ENCODE measurements at regions not wholly inside any gene's neighbourhood (a gene's known extent, or its start where the extent isn't known, plus 50 kb on each side); places are given as distances from the start of the nearest gene placed in this dataset.
"Not testable (repeated sequence)": the region's sequence is repeated elsewhere in the genome, so short reads cannot be mapped to it uniquely, and the experiment has no call there.

DNA sequence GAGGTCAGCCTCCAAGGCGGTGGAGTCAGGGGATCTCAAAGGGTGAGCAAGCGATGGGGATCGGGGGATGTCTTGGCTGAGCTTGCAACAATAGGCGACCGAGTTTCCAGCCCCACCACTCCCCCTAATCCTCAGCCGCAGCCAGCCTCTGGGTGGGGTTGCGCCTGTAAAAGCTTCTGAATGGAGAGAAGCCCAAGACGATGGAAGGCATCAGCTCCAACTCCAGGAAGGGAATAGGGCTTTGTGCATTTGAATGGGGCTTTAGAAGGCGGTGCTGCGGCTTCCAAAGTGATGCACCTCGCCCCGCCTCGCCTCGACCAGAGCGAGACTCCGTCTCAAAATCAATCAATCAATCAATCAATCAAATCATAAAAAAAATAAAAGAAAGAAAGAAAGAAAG lies 1946.4 kb upstream of the DEFB115 start:
- H3K9me3 Mint-ChIP-seq: peaks cover 16% of the 10 kb centered on the region
- H3K27me3 Mint-ChIP-seq, H3K27ac Mint-ChIP-seq, H3K4me3 Mint-ChIP-seq, H3K36me3 Mint-ChIP-seq: not testable (repeated sequence)
- H3K4me1 Mint-ChIP-seq: peaks cover 12% of the 10 kb centered on the region

DNA sequence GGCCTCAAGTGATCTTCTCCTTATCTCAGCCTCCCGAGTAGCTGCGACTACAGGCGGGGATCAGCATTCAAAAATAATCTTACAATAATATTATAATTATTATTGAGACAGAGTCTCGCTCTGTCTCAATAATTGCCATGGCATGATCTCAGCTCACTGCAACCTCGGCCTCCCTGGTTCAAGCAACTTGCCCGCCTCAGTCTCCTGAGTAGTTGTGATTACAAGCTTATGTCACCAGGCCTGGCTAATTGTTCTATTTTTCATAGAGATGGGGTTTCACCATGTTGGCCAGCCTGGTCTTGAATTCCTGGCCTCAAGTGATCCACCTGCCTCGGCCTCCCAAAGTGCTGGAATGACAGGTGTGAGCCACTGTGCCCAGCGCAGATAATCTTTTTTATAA lies 1944.8 kb upstream of the DEFB115 start:
- peaks cover 11% of the 10 kb centered on the region for H3K9me3 Mint-ChIP-seq
- H3K27me3 Mint-ChIP-seq, H3K36me3 Mint-ChIP-seq, H3K27ac Mint-ChIP-seq, H3K4me3 Mint-ChIP-seq, H3K4me1 Mint-ChIP-seq: not testable (repeated sequence)

DNA sequence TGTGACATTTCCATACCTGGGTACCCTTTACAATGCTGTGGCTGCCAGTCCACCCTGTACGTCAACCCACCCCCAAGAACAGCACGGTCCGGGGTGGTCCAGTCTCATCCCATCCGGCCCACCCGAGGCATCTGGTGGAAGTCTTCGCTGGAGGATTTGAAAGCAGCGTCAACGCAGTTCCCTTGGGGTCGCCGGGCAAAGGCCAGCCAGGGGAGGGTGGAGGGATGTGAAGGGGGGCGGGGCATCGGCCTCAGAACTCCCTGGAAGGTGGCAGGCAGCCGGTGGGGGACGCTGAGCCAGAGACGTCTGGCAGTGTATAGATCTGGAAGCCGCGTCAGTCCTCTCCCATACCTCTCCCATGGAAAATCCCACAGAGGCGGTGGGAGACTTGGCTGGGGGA lies 1944.0 kb upstream of the DEFB115 start:
- H3K36me3 Mint-ChIP-seq: peaks cover 1% of the 10 kb centered on the region
- H3K27me3 Mint-ChIP-seq: no peaks in the 10 kb centered on the region
- H3K4me3 Mint-ChIP-seq: no peak overlapping the region
- H3K27ac Mint-ChIP-seq: no peak overlapping the region
- H3K9me3 Mint-ChIP-seq: peaks cover 8% of the 10 kb centered on the region
- no peaks in the 10 kb centered on the region for H3K4me1 Mint-ChIP-seq

DNA sequence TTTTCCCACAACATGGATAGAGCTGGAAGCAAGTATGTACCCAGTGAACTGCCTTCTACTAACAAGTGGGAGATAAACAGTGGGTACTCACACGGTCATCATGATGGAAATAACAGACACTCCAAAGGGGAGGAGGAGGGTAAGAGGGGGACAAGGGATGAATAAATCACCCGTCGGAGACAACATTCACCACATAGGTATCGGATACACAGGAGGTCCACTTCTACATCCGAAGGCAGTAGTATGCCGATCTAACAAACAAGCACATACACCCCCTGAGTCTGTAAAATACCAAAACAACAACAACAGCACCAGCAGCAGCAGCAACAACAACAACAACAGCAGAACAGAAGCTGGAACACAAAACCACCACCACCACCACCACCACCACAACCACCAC lies 1943.2 kb upstream of the DEFB115 start:
- H3K27me3 Mint-ChIP-seq: no peaks in the 10 kb centered on the region

GRCh38 chr20:29318871-29319461 lies 1938.5 kb upstream of the DEFB115 start:
- H3K27me3 Mint-ChIP-seq: peaks cover 2% of the 10 kb centered on the region
- no peak overlapping the region for H3K27ac Mint-ChIP-seq
- no peak overlapping the region for H3K4me3 Mint-ChIP-seq
- H3K9me3 Mint-ChIP-seq: peaks cover 11% of the 10 kb centered on the region
- H3K4me1 Mint-ChIP-seq: peaks cover 3% of the 10 kb centered on the region
- H3K36me3 Mint-ChIP-seq: no peaks in the 10 kb centered on the region

More for the DNA sequence above, 1943.2 kb upstream of the DEFB115 start:
- no peak overlapping the region for H3K4me3 Mint-ChIP-seq
- H3K4me1 Mint-ChIP-seq: no peaks in the 10 kb centered on the region
- peaks cover 8% of the 10 kb centered on the region for H3K9me3 Mint-ChIP-seq
- no peak overlapping the region for H3K27ac Mint-ChIP-seq
- H3K36me3 Mint-ChIP-seq: no peaks in the 10 kb centered on the region

- Mint-ChIP-seq H3K4me1 (peaks cover 3% of the 10 kb centered on the region), H3K36me3 (no peaks in the 10 kb centered on the region), H3K4me3 (peak overlapping the region; percentile 4), H3K27ac (no peak overlapping the region), H3K9me3 (peaks cover 5% of the 10 kb centered on the region), H3K27me3 (peaks cover 2% of the 10 kb centered on the region)
Observed at GRCh38 chr20:29319725-29320124, 1937.7 kb upstream of the DEFB115 start.

- peak overlapping the region; percentile 4 for H3K4me3 Mint-ChIP-seq
- H3K27me3 Mint-ChIP-seq, H3K27ac Mint-ChIP-seq, H3K36me3 Mint-ChIP-seq, H3K4me1 Mint-ChIP-seq, H3K9me3 Mint-ChIP-seq: not testable (repeated sequence)
Observed at GRCh38 chr20:29320216-29320949, 1937.1 kb upstream of the DEFB115 start.

DNA sequence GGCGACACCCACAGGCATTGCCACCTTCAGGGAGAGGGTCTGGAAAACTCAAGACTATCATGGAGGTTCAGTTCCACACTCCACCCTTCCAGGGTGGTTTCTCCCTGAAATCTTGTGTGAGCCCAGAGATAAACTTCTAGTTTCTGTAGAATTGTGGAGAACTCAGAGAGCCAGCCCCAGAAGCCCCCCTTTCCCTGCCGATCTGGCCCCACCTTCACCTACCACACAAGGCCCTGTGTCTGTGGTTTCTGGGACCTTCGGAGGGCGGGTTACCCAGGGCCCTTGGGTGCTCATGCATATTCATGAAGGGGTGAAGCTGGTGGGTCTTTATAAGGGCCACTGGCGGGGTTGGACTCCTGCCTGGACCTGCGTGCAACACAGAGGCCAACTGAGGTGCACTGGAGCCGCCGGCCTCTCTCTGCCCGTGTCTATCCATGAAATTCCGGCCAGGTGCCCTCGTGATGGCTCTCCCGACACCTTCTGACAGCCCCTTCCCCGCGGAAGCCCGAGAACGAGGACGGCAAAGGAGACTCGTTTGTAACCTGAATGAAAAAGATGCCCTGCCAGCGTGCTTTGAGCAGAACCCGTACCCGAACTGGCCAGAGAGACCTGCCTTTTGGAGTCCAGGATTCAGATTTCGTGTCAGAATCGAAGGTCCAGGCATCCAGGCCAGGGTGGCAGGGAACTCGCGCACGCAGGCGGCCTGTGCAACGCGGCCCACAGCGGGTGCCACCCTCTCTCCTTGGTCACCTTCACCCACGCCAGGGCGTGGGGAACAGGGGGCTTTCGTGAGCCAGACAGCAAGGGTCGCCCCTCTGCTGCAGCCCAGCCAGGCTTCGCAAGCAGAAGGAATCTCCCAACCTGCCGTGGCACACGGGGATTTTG lies 1933.6 kb upstream of the DEFB115 start:
- not testable (repeated sequence) for H3K27me3 Mint-ChIP-seq, H3K4me1 Mint-ChIP-seq, H3K9me3 Mint-ChIP-seq, H3K36me3 Mint-ChIP-seq, H3K27ac Mint-ChIP-seq, H3K4me3 Mint-ChIP-seq

GRCh38 chr20:29324516-29325303 lies 1932.8 kb upstream of the DEFB115 start:
- H3K4me3 Mint-ChIP-seq, H3K27me3 Mint-ChIP-seq, H3K4me1 Mint-ChIP-seq, H3K27ac Mint-ChIP-seq, H3K36me3 Mint-ChIP-seq: not testable (repeated sequence)
- peaks cover 10% of the 10 kb centered on the region for H3K9me3 Mint-ChIP-seq

DNA sequence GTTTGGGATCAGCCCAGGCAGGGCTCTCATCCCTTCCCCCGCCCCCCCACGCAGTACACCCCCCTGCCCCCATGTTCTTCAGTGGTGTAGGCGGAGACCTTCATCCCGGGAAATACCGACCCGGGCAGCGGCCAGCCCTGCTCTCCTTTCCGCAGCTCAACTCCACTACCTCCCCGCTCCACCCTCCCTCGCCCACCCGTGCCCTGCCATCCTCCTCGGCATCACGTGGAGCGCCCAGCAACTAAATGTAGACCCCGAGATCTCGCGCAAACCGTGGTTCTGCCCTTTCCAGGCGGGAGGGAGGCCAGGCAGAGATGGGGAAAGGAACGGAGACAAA lies 1932.2 kb upstream of the DEFB115 start:
- peaks cover 9% of the 10 kb centered on the region for H3K4me1 Mint-ChIP-seq
- peaks cover 16% of the 10 kb centered on the region for H3K9me3 Mint-ChIP-seq
- peak overlapping the region; percentile 36 for H3K4me3 Mint-ChIP-seq
- peaks cover 5% of the 10 kb centered on the region for H3K27me3 Mint-ChIP-seq
- peaks cover 1% of the 10 kb centered on the region for H3K36me3 Mint-ChIP-seq
- no peak overlapping the region for H3K27ac Mint-ChIP-seq

GRCh38 chr20:29325781-29326180 lies 1931.7 kb upstream of the DEFB115 start:
- not testable (repeated sequence) for H3K27ac Mint-ChIP-seq, H3K27me3 Mint-ChIP-seq, H3K36me3 Mint-ChIP-seq, H3K4me1 Mint-ChIP-seq
- peak overlapping the region; percentile 36 for H3K4me3 Mint-ChIP-seq
- H3K9me3 Mint-ChIP-seq: peaks cover 19% of the 10 kb centered on the region

GRCh38 chr20:29326376-29327070 lies 1930.9 kb upstream of the DEFB115 start:
- peaks cover 11% of the 10 kb centered on the region for H3K4me1 Mint-ChIP-seq
- H3K9me3 Mint-ChIP-seq: peaks cover 16% of the 10 kb centered on the region
- peaks cover 3% of the 10 kb centered on the region for H3K36me3 Mint-ChIP-seq
- peaks cover 5% of the 10 kb centered on the region for H3K27me3 Mint-ChIP-seq
- H3K4me3 Mint-ChIP-seq: no peak overlapping the region
- H3K27ac Mint-ChIP-seq: no peak overlapping the region

DNA sequence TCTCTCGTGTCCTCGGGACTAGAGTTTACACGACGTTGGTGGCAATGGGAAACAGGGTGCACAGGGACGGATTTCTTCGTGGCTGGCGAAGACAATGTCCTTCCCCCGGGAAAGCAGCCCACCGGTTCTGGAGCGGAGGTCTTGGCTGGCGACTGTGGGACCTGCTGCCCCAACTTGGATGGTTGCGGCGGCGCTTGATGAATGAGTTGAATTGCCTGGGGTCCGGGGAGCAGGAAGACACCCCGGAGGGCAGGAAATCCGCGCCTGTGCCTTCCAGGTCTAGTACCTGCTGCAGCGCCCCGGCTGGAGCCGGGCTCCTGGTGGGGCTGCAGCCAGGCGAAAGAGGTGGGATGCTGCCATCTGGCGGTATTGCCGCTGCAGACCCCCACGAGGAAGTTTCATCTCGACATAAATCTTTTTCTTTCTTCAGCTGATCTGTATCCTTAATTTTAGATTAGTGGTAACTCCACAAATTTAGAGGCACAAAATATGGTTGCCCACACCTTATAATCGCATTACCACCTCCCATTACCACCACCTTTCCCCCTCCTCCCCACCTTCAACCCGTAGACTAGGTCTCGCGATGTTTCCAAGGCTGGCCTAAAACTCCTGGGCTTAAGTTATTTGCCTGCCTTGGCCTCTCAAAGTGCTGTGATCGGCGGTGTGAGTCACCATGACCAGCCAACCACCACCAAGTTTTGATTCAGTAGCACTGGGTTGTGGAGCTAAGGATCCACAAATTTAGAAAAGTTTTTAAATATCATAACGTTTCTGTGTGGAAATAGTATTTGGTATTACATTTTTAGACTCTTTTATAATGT lies 1929.7 kb upstream of the DEFB115 start:
- not testable (repeated sequence) for H3K27me3 Mint-ChIP-seq, H3K27ac Mint-ChIP-seq, H3K36me3 Mint-ChIP-seq, H3K4me3 Mint-ChIP-seq
- peaks cover 20% of the 10 kb centered on the region for H3K9me3 Mint-ChIP-seq
- H3K4me1 Mint-ChIP-seq: peaks cover 11% of the 10 kb centered on the region

DNA sequence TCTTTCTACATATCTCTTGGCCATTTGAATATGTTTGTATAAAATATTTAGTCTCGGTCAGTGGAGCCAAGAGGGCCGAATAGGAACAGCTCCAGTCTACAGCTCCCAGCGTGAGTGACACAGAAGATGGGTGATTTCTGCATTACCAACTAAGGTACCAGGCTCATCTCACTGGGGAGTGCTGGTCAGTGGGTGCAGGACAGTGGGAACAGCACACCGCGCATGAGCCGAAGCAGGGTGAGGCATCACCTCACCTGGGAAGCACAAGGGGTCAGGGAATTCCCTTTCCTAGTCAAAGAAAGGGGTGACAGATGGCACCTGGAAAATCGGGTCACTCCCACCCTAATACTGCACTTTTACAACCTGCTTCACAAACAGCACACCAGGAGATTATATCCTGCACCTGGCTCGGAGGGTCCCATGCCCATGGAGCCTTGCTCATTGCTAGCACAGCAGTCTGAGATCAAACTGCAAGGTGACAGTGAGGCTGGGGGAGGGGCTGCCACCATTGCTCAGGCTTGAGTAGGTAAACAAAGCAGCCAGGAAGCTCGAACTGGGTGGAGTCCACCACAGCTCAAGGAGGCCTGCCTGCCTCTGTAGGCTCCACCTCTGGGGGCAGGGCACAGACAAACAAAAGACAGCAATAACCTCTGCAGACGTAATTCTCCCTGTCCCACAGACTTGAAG lies 1926.9 kb upstream of the DEFB115 start:
- H3K36me3 Mint-ChIP-seq, H3K4me3 Mint-ChIP-seq, H3K27ac Mint-ChIP-seq, H3K27me3 Mint-ChIP-seq: not testable (repeated sequence)
- H3K9me3 Mint-ChIP-seq: peaks cover 41% of the 10 kb centered on the region
- peaks cover 11% of the 10 kb centered on the region for H3K4me1 Mint-ChIP-seq
